Esophagus muscularis mucosa (tissue), 4 donors: ENCODE measurements at regions not wholly inside any gene's neighbourhood (a gene's known extent, or its start where the extent isn't known, plus 50 kb on each side); places are given as distances from the start of the nearest gene placed in this dataset.

ENCODE experiments used
- DNase-seq: peaks from one replicate; pipeline ENCODE4 v3.0.0-alpha.2; 2017; ENCODE audit errors: extremely low spot score
- H3K27ac ChIP-seq, 4 donors: fragments of 200-600 bp; sonication (generic); replicated peaks in 1 of 4; 1 replicate in 3 of 4; 2 replicates in 1 of 4; pipeline ENCODE4 v1.5.1; 2016 to 2019; ENCODE audit warnings: mild to moderate bottlenecking in 1 of 4
- H3K27me3 ChIP-seq, 4 donors: fragments of 200-600 bp; sonication (generic); one replicate each; pipeline versions ENCODE4 v1.5.1 to v1.6.0; 2016 to 2019
- H3K36me3 ChIP-seq, 4 donors: fragments of 200-600 bp; sonication (generic); one replicate each; pipeline ENCODE4 v1.5.1; 2016 to 2019
- H3K4me1 ChIP-seq, 4 donors: fragments of 200-600 bp; sonication (generic); one replicate each; pipeline ENCODE4 v1.5.1; 2016 to 2019
- H3K4me3 ChIP-seq, 4 donors: fragments of 200-600 bp; sonication (generic); 1 replicate in 2 of 4; 2 replicates in 2 of 4; pipeline ENCODE4 v1.5.1; 2016 to 2019; ENCODE audit warnings: mild to moderate bottlenecking in 4 of 4, moderate library complexity in 1 of 4
- H3K9me3 ChIP-seq, 4 donors: fragments of 200-600 bp; sonication (generic); 1 replicate in 3 of 4; 2 replicates in 1 of 4; pipeline ENCODE4 v1.5.1; 2016 to 2019
- EP300 ChIP-seq: sonication (generic); formaldehyde crosslinking; IDR thresholded peaks from one replicate; pipeline ENCODE4 v1.6.1; 2017; ENCODE audit warnings: antibody characterized with exemption
- POLR2A ChIP-seq: fragments of 450-650 bp; IDR thresholded peaks from one replicate; pipeline ENCODE4 v1.6.1; 2017; ENCODE audit warnings: antibody characterized with exemption, moderate library complexity, mild to moderate bottlenecking, low read depth
- POLR2AphosphoS5 ChIP-seq, 2 donors: sonication (generic); formaldehyde crosslinking; IDR thresholded peaks; one replicate each; pipeline ENCODE4 v1.6.1; 2017; ENCODE audit warnings: antibody characterized with exemption in 2 of 2
- WGBS: methylation state at CpG from one replicate; pipeline ENCODE4 v1.1.5; 2018; 5-methylcytosine and 5-hydroxymethylcytosine counted together
- intact Hi-C: fragments of 100-400 bp; cut with DNase I; formaldehyde crosslinking; loops from one replicate; pipeline ENCODE4 v1.15.1; 2023
- TF ChIP-seq, protein P1 (sequence below), 3 experiments: fragments of 200-600 bp in 2 of 3; fragments of 450-650 bp in 1 of 3; sonication (generic) in 2 of 3; IDR thresholded peaks; one replicate each; pipeline ENCODE4 v1.5.1; 2017 to 2019; ENCODE audit warnings: antibody characterized with exemption in 3 of 3, mild to moderate bottlenecking in 2 of 3, moderate library complexity in 1 of 3

DNA sequence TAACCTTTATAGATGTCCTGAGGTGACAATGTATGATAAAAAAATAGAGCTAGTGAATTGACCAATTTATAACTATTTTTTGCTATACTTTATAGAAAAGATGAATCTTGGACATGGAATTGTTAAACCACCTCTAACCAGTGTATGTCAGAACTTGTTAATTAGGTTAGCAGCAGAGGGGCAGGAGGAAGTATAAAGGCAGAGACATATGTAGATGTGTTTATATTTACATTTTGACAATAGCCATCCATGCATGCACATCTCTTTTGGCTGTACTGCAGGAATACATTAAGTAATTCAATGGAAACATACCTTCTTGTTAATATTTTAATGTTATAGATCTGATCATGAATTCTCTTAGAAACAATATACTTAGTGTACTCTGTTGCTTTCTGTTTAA is 254.6 kb upstream of the NT5E start:
- intact Hi-C loops = no loop called here
- Histone ChIP-seq H3K4me1 (no peaks in the 10 kb centered on the region), H3K27ac (no peak overlapping the region), H3K27me3 (no peaks in the 10 kb centered on the region), H3K36me3 (no peaks in the 10 kb centered on the region), H3K9me3 (peaks cover 0 to 11% (median 6%) of the 10 kb centered on the region in 4 donors), H3K4me3 (no peak overlapping the region)
- no peak for DNase-seq
- TF ChIP-seq EP300 (no peak), POLR2AphosphoS5 (IDR thresholded peaks at IDR 0.05) (no peak), POLR2A (no peak)
- TF ChIP-seq, protein P1, sequence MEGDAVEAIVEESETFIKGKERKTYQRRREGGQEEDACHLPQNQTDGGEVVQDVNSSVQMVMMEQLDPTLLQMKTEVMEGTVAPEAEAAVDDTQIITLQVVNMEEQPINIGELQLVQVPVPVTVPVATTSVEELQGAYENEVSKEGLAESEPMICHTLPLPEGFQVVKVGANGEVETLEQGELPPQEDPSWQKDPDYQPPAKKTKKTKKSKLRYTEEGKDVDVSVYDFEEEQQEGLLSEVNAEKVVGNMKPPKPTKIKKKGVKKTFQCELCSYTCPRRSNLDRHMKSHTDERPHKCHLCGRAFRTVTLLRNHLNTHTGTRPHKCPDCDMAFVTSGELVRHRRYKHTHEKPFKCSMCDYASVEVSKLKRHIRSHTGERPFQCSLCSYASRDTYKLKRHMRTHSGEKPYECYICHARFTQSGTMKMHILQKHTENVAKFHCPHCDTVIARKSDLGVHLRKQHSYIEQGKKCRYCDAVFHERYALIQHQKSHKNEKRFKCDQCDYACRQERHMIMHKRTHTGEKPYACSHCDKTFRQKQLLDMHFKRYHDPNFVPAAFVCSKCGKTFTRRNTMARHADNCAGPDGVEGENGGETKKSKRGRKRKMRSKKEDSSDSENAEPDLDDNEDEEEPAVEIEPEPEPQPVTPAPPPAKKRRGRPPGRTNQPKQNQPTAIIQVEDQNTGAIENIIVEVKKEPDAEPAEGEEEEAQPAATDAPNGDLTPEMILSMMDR (IDR thresholded peaks at IDR 0.05) = no peak

DNA sequence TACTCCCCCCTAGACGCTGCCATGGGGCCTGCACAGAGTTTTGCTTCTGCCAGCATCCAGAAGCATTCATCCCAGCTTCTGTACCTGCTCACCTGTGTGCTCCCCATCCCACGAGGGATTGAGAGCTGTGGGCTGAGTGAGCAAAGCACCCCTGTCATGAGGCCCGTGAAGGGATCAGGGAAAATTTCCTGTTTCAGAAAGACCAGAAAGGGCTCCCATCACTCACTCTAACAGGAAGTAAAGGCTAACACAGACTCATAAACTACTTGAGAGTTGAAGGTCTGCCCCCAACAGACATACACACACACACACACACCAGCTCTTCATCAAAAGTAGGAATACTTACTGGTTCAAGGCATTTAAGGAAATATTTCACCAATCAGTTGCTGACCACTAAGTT is 256.5 kb upstream of the NT5E start:
- Histone ChIP-seq H3K4me3 (no peak overlapping the region), H3K27ac (no peak overlapping the region), H3K9me3 (peaks cover 0 to 15% (median 6%) of the 10 kb centered on the region in 4 donors), H3K4me1 (no peaks in the 10 kb centered on the region), H3K27me3 (no peaks in the 10 kb centered on the region), H3K36me3 (no peaks in the 10 kb centered on the region)
- DNase-seq = no peak
- TF ChIP-seq EP300 = no peak
- TF ChIP-seq POLR2AphosphoS5 (IDR thresholded peaks at IDR 0.05) = no peak
- no peak for TF ChIP-seq POLR2A
- TF ChIP-seq, protein P1 (IDR thresholded peaks at IDR 0.05) = no peak
- 39% methylated on average over 3 of the region's 3 CpGs for WGBS
- intact Hi-C loops = no loop called here

DNA sequence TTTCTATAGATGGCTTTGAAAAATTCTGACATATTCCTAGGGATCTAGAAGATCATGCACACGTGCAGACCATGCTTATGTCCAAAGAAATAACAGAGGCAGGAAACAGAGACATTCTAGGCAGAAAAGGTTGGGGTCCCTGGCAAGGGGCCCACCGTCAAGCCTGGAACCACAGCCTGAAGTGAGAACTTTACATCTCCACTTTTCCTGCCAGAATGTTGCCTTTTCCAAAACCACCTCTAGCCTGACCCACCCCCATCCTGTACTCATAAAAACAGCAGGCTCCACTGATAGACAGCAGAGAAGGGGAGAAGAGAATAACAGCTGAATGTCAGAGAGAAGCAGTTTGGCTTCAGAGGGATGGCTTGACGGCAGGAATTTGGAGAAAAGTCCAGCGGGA is 257.3 kb upstream of the NT5E start:
- H3K27me3 ChIP-seq = no peaks in the 10 kb centered on the region
- TF ChIP-seq, protein P1 (IDR thresholded peaks at IDR 0.05) = no peak
- TF ChIP-seq POLR2AphosphoS5 (IDR thresholded peaks at IDR 0.05) = no peak
- no peak for TF ChIP-seq POLR2A
- TF ChIP-seq EP300 = no peak
- intact Hi-C loops = no loop called here

DNA sequence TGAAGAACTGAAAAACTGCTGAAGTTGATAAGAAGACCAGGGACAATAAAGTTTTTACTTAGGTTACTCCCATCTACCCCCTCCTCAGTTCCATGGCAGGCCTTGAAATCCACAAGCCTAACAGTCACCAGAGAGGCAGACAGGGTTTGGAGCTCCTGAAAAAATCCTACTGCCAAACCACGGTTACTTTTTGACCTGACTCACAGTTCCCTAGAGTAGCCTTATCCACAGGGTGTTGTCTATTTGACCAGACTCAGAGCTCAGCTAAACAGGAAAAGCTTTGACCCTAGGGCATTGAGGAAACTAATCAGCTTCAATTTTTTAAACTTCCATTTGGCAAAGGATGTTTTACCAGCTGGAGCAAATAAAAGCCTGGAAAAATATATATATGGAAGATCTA is 257.7 kb upstream of the NT5E start:
- WGBS = 64% methylated on average over 1 of the region's 1 CpG
- Histone ChIP-seq H3K4me3 (no peak overlapping the region), H3K4me1 (no peaks in the 10 kb centered on the region), H3K36me3 (no peaks in the 10 kb centered on the region), H3K9me3 (peaks cover 0 to 15% (median 6%) of the 10 kb centered on the region in 4 donors), H3K27ac (no peak overlapping the region), H3K27me3 (no peaks in the 10 kb centered on the region)
- DNase-seq = no peak
- TF ChIP-seq POLR2A (no peak), POLR2AphosphoS5 (IDR thresholded peaks at IDR 0.05) (no peak), EP300 (no peak)
- TF ChIP-seq, protein P1 (IDR thresholded peaks at IDR 0.05) = no peak
- intact Hi-C loops = no loop called here

More for the DNA sequence above, 257.3 kb upstream of the NT5E start:
- no peak for DNase-seq
- no peak overlapping the region for H3K27ac ChIP-seq
- no peak overlapping the region for H3K4me3 ChIP-seq
- no peaks in the 10 kb centered on the region for H3K4me1 ChIP-seq
- WGBS = 37% methylated on average over 4 of the region's 4 CpGs
- no peaks in the 10 kb centered on the region for H3K36me3 ChIP-seq
- peaks cover 0 to 15% (median 6%) of the 10 kb centered on the region in 4 donors for H3K9me3 ChIP-seq

DNA sequence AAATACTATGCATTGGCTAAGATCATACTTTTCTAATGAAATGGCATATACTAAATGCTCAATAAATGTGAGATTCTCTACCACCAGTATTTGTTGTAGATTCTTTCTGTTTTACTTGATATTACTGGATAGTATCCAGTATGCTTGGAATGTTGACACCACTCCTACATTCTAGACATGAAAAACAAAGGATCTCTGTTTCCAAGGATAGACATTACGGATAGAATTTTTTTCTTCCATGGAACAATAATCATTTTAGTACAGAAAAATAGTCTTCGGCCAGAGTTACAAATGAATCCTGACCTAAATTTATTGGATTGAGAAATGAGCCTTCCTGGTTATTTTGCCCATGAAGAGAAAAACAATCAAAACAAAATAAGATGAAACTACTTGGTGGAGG is 258.2 kb upstream of the NT5E start:
- no peaks in the 10 kb centered on the region for H3K36me3 ChIP-seq
- H3K27ac ChIP-seq = no peak overlapping the region
- DNase-seq = no peak
- no peaks in the 10 kb centered on the region for H3K27me3 ChIP-seq
- H3K9me3 ChIP-seq = peaks cover 0 to 15% (median 6%) of the 10 kb centered on the region in 4 donors
- TF ChIP-seq, protein P1 (IDR thresholded peaks at IDR 0.05) = no peak
- TF ChIP-seq EP300 (no peak), POLR2AphosphoS5 (IDR thresholded peaks at IDR 0.05) (no peak), POLR2A (no peak)
- intact Hi-C loops = no loop called here
- H3K4me1 ChIP-seq = no peaks in the 10 kb centered on the region
- H3K4me3 ChIP-seq = no peak overlapping the region
- WGBS = 63% methylated on average over 2 of the region's 2 CpGs
